ENCODE measurements at regions not wholly inside any gene's neighbourhood (a gene's known extent, or its start where the extent isn't known, plus 50 kb on each side); places are given as distances from the start of the nearest gene placed in this dataset.

GRCh38 chr11:92322225-92322624, 97.6 kb downstream of the FAT3 start (continued):
- TF ChIP-seq FOXO1 (CRISPR knock-in tag; IDR thresholded peaks at IDR 0.05) (no peak), KAT2B (IDR thresholded peaks at IDR 0.05; ENCODE audit: borderline replicate concordance, low read depth, low read length) (no peak), MEIS2 (CRISPR knock-in tag; IDR thresholded peaks at IDR 0.05) (no peak), ZNF841 (CRISPR knock-in tag; IDR thresholded peaks at IDR 0.05; ENCODE audit: borderline replicate concordance) (no peak), SNRNP70 (IDR thresholded peaks at IDR 0.05; ENCODE audit: low read depth, low read length) (no peak), ZKSCAN5 (CRISPR knock-in tag; IDR thresholded peaks at IDR 0.05) (no peak), JDP2 (CRISPR knock-in tag; IDR thresholded peaks at IDR 0.05; ENCODE audit: borderline replicate concordance) (no peak), DMTF1 (CRISPR knock-in tag; IDR thresholded peaks at IDR 0.05) (no peak)

GRCh38 chr11:92324890-92325289, 100.3 kb downstream of the FAT3 start:
- no peak for FAIRE-seq
- 0% methylated on average over 1 of the region's 1 CpG for WGBS (ENCODE audit: low lambda C conversion rate)
- TF ChIP-seq ZNF646 (CRISPR knock-in tag; IDR thresholded peaks at IDR 0.05) (no peak), FIP1L1 (IDR thresholded peaks at IDR 0.05; ENCODE audit: borderline replicate concordance, insufficient read depth, low read depth, low read length) (no peak), BCL6 (CRISPR knock-in tag; IDR thresholded peaks at IDR 0.05) (no peak)

More at GRCh38 chr11:92324890-92325289, 100.3 kb downstream of the FAT3 start:
- Histone ChIP-seq H2AFZ (ENCODE audit: low read length) (no peak overlapping the region), H3K4me1 (ENCODE audit: insufficient read depth, low read length) (no peaks in the 10 kb centered on the region), H3K9me3 (ENCODE audit: low read length) (no peaks in the 10 kb centered on the region), H3K4me2 (ENCODE audit: low read depth, low read length) (no peak overlapping the region), H3K79me2 (ENCODE audit: insufficient read depth, low read length) (no peaks in the 10 kb centered on the region), H4K20me1 (ENCODE audit: insufficient read depth, low read length) (no peaks in the 10 kb centered on the region), H3K27ac (ENCODE audit: extremely low read length, insufficient read depth, low read length) (no peak overlapping the region), H3K36me3 (replicated peaks in 1 of 2; ENCODE audit: control insufficient read depth in 1 of 2, insufficient read depth in 2 of 2, low read length in 2 of 2) (no peaks in the 10 kb centered on the region), H3K4me3 (replicated peaks in 1 of 3; ENCODE audit: insufficient read depth in 1 of 3, low read depth in 2 of 3, low read length in 3 of 3) (no peak overlapping the region), H3K27me3 (ENCODE audit: control insufficient read depth in 1 of 2, insufficient read depth in 2 of 2, low read length in 2 of 2) (no peaks in the 10 kb centered on the region; a peak in 1 of 5 replicates), H3K9ac (ENCODE audit: insufficient read depth, low read depth, low read length) (no peak overlapping the region)
- in situ Hi-C loops (cut with HindIII; ENCODE audit: extremely low pct_ligation_motif_present, low pct_unique_long_range_greater_than_20kb), result no loop called here
- ChIA-PET CTCF (ENCODE audit: low intra/inter-chr PET ratio, low total read pairs) (no interaction called here), POLR2A (no interaction called here)
- intact Hi-C loops (cut with micrococcal nuclease; ENCODE audit: unreplicated experiment), result no loop called here
- DNase-seq (ENCODE audit: low spot score) (no peak), ATAC-seq (no peak)
- no TSS peak for BruUV-seq (replicated peaks)
